Activated B cell treated with CpG ODN at 0.5 μM for 24 hours (primary cell): ENCODE measurements at regions not wholly inside any gene's neighbourhood (a gene's known extent, or its start where the extent isn't known, plus 50 kb on each side); places are given as distances from the start of the nearest gene placed in this dataset.

Experiments
- ATAC-seq: fragments of 200-7000 bp; cut with Tn5 transposase; one replicate; pipeline ENCODE4 v1.10.0; 2021; ENCODE audit warnings: low read depth, mild to moderate bottlenecking, moderate library complexity
- CTCF ChIA-PET: fragments of 350-600 bp; sonication (Branson Sonifier 250); formaldehyde crosslinking; loops from one replicate; lab custom pipeline; 2021; ENCODE audit warnings: antibody characterized with exemption; lab: Charles Lee
- POLR2A ChIA-PET: fragments of 350-600 bp; sonication (Branson Sonifier 250); formaldehyde crosslinking; loops from one replicate; lab custom pipeline; 2021; ENCODE audit warnings: antibody characterized with exemption; lab: Charles Lee
- DNase-seq: peaks from one replicate; pipeline ENCODE4 v3.0.0; 2022
- H3K27ac Mint-ChIP-seq: one replicate; pipeline ENCODE4 v1.8.0; 2020; ENCODE audit warnings: mixed read lengths
- H3K27me3 Mint-ChIP-seq: one replicate; pipeline ENCODE4 v1.8.0; 2021; ENCODE audit warnings: mixed read lengths
- H3K36me3 Mint-ChIP-seq: one replicate; pipeline ENCODE4 v1.8.0; 2021; ENCODE audit warnings: low read depth, mixed read lengths
- H3K4me1 Mint-ChIP-seq: one replicate; pipeline ENCODE4 v1.8.0; 2021; ENCODE audit warnings: mixed read lengths
- H3K4me3 Mint-ChIP-seq: one replicate; pipeline ENCODE4 v1.8.0; 2020; ENCODE audit warnings: mild to moderate bottlenecking, mixed read lengths
- H3K9me3 Mint-ChIP-seq: one replicate; pipeline ENCODE4 v1.8.0; 2020; ENCODE audit warnings: mixed read lengths
- CTCF ChIP-seq: fragments of 200-600 bp; IDR thresholded peaks from one replicate; pipeline ENCODE4 v1.8.0; 2022; ENCODE audit warnings: antibody characterized with exemption, mild to moderate bottlenecking
- intact Hi-C: fragments of 100-400 bp; cut with micrococcal nuclease; formaldehyde crosslinking; loops from one replicate; pipeline ENCODE4 v1.15.1; 2024

- DNase-seq (no peak), ATAC-seq (no peak)
- Mint-ChIP-seq H3K4me1 (no peaks in the 10 kb centered on the region), H3K9me3 (no peaks in the 10 kb centered on the region), H3K27me3 (peaks cover 8% of the 10 kb centered on the region), H3K27ac (no peak overlapping the region), H3K4me3 (no peak overlapping the region), H3K36me3 (no peaks in the 10 kb centered on the region)
- POLR2A ChIA-PET = no interaction called here
- CTCF ChIA-PET = no interaction called here
- no peak for TF ChIP-seq CTCF
- intact Hi-C loops = no loop called here
These were observed 82.2 kb upstream of the ATP1B1 start for GRCh38 chr1:169024255-169024654.

GRCh38 chr1:169024800-169025271, 81.7 kb upstream of the ATP1B1 start:
- Mint-ChIP-seq H3K4me1 (no peaks in the 10 kb centered on the region), H3K4me3 (no peak overlapping the region), H3K36me3 (no peaks in the 10 kb centered on the region), H3K27me3 (peaks cover 8% of the 10 kb centered on the region), H3K9me3 (no peaks in the 10 kb centered on the region), H3K27ac (no peak overlapping the region)
- ATAC-seq (peak; percentile 60), DNase-seq (no peak)
- ChIA-PET CTCF (no interaction called here), POLR2A (no interaction called here)
- intact Hi-C loops = no loop called here
- TF ChIP-seq CTCF = no peak

GRCh38 chr1:169025412-169025811, 81.1 kb upstream of the ATP1B1 start:
- H3K36me3 Mint-ChIP-seq = no peaks in the 10 kb centered on the region
- H3K27ac Mint-ChIP-seq = no peak overlapping the region
- H3K27me3 Mint-ChIP-seq = peaks cover 8% of the 10 kb centered on the region
- intact Hi-C loops = no loop called here
- ATAC-seq (no peak), DNase-seq (no peak)
- no peaks in the 10 kb centered on the region for H3K4me1 Mint-ChIP-seq
- no peak overlapping the region for H3K4me3 Mint-ChIP-seq
- POLR2A ChIA-PET = no interaction called here
- CTCF ChIA-PET = no interaction called here
- no peaks in the 10 kb centered on the region for H3K9me3 Mint-ChIP-seq
- TF ChIP-seq CTCF = no peak

GRCh38 chr1:169027607-169028320, 78.7 kb upstream of the ATP1B1 start:
- no peak for ATAC-seq
- Mint-ChIP-seq H3K4me3 (no peak overlapping the region), H3K9me3 (no peaks in the 10 kb centered on the region), H3K36me3 (no peaks in the 10 kb centered on the region), H3K27ac (no peak overlapping the region), H3K27me3 (no peaks in the 10 kb centered on the region), H3K4me1 (no peaks in the 10 kb centered on the region)
- intact Hi-C loops = no loop called here
- ChIA-PET POLR2A (no interaction called here), CTCF (no interaction called here)
- no peak for TF ChIP-seq CTCF
- no peak for DNase-seq

GRCh38 chr1:169031566-169032224, 74.8 kb upstream of the ATP1B1 start:
- Mint-ChIP-seq H3K4me1 (no peaks in the 10 kb centered on the region), H3K27me3 (peaks cover 9% of the 10 kb centered on the region), H3K36me3 (no peaks in the 10 kb centered on the region), H3K9me3 (peaks cover 8% of the 10 kb centered on the region), H3K27ac (no peak overlapping the region), H3K4me3 (no peak overlapping the region)
- no peak for DNase-seq
- intact Hi-C loops = no loop called here
- TF ChIP-seq CTCF = no peak
- CTCF ChIA-PET = no interaction called here
- ATAC-seq = no peak
- POLR2A ChIA-PET = no interaction called here
